ENCODE measurements at regions not wholly inside any gene's neighbourhood (a gene's known extent, or its start where the extent isn't known, plus 50 kb on each side); places are given as distances from the start of the nearest gene placed in this dataset.

DNA sequence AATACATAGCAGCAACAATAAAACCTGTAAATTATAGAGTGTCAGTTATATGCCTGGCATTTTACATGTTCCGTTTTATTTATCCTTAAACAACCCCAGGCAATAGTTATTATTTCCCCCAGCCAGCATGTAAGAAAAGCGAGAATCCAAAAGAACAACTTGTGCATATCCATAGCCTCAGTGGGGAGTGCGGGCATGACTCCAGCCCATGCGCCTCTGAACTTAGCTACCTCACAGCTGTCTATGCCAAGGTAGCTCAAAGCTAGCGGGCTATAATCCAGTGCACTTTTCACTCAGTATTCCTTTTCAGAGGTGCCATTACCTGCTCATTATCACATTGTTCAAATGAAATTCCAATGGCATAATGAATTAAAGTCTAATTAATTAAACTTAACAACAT, 257.3 kb upstream of the EDNRA start:
- Histone ChIP-seq H3K79me2 (ENCODE audit: control insufficient read depth in 1 of 2, insufficient read depth in 2 of 2, low read length in 2 of 2) (no peaks in the 10 kb centered on the region), H4K91ac (replicated peaks; ENCODE audit: insufficient read length, low read length) (no peak overlapping the region), H3K56ac (replicated peaks; ENCODE audit: insufficient read length, low read depth, low read length) (no peak overlapping the region), H2BK20ac (ENCODE audit: low read length) (no peak overlapping the region), H3K27me3 (replicated peaks in 1 of 4; ENCODE audit: control insufficient read depth in 3 of 4, extremely low read depth in 1 of 4, insufficient read depth in 3 of 4, low read length in 3 of 4) (no peaks in the 10 kb centered on the region), H2BK12ac (ENCODE audit: low read depth, low read length) (no peak overlapping the region), H3K14ac (ENCODE audit: insufficient read length) (no peak overlapping the region), H3K4me1 (replicated peaks in 1 of 4; ENCODE audit: control insufficient read depth in 3 of 4, insufficient read depth in 4 of 4, low read length in 3 of 4) (no peaks in the 10 kb centered on the region), H2AFZ (ENCODE audit: low read length) (no peak overlapping the region), H3K23me2 (ENCODE audit: low read depth, low read length) (no peaks in the 10 kb centered on the region), H3K4ac (replicated peaks; ENCODE audit: insufficient read length, low read depth, low read length) (no peak overlapping the region), H4K5ac (ENCODE audit: insufficient read length, low read depth, low read length) (no peak overlapping the region), H3K18ac (ENCODE audit: extremely low read depth, low read length) (no peak overlapping the region), H3K36me3 (ENCODE audit: control insufficient read depth in 2 of 4, insufficient read depth in 4 of 4, low read length in 3 of 4) (no peaks in the 10 kb centered on the region), H2BK120ac (replicated peaks; ENCODE audit: low read depth, low read length) (no peak overlapping the region), H2BK15ac (ENCODE audit: low read length) (no peak overlapping the region), H3K9me3 (ENCODE audit: insufficient read depth in 2 of 2, low read depth in 1 of 2, low read length in 1 of 2) (no peaks in the 10 kb centered on the region), H2AK5ac (ENCODE audit: low read depth, low read length) (no peak overlapping the region), H3K79me1 (ENCODE audit: low read depth, low read length) (no peaks in the 10 kb centered on the region), H4K20me1 (replicated peaks in 1 of 2; ENCODE audit: control insufficient read depth in 1 of 2, insufficient read depth in 2 of 2, low read length in 2 of 2) (no peaks in the 10 kb centered on the region), H4K8ac (ENCODE audit: extremely low read depth, insufficient read depth, low read length) (no peak overlapping the region), H3K4me2 (ENCODE audit: insufficient read depth in 1 of 2, low read depth in 2 of 2, low read length in 2 of 2) (no peak overlapping the region), H3K4me3 (ENCODE audit: extremely low read depth in 1 of 4, insufficient read depth in 2 of 4, low read depth in 3 of 4, low read length in 4 of 4) (no peak overlapping the region), H3K27ac (ENCODE audit: low read depth, low read length) (no peak overlapping the region), H3K9ac (replicated peaks in 1 of 4; ENCODE audit: extremely low read depth in 1 of 4, low read depth in 3 of 4, low read length in 3 of 4) (no peak overlapping the region), H2BK5ac (ENCODE audit: low read depth, low read length) (no peak overlapping the region), H3K23ac (ENCODE audit: insufficient read length) (no peak overlapping the region)
- ChIA-PET CTCF (ENCODE audit: partially characterized antibody) (interaction anchor here (1.3 kb wide), 1 partner anchor 15 kb away, joined by 3 read pairs; no protein-coding TSS in a partner anchor), POLR2A (ENCODE audit: partially characterized antibody) (no interaction called here)
- 93% methylated on average over 5 of the region's 5 CpGs; no CpG with 5 or more reads in 1 of the 2 experiments for WGBS, 2 experiments (ENCODE audit: extremely low coverage in 1 of 2, insufficient coverage in 1 of 2, insufficient read length in 1 of 2, insufficient replicate concordance in 2 of 2, low coverage in 1 of 2, low lambda C conversion rate in 2 of 2, missing lambda C conversion rate in 1 of 2)
- TF ChIP-seq MAFK (IDR thresholded peaks at IDR 0.05; ENCODE audit: low read depth, low read length), result no peak
- TF ChIP-seq PHF8 (conservative IDR thresholded peaks at IDR 0.05; ENCODE audit: low read depth, low read length), result no peak
- TF ChIP-seq TEAD4 (IDR thresholded peaks at IDR 0.05; ENCODE audit: low read depth, low read length), result no peak
- TF ChIP-seq KDM1A (IDR thresholded peaks at IDR 0.05; ENCODE audit: borderline replicate concordance, low read length), result no peak
- DNase-seq (ENCODE audit: low read depth in 1 of 2, low spot score in 2 of 2), result no peak
- no peak for FAIRE-seq
